BE2C (cell line): ENCODE measurements at regions not wholly inside any gene's neighbourhood (a gene's known extent, or its start where the extent isn't known, plus 50 kb on each side); places are given as distances from the start of the nearest gene placed in this dataset.

ENCODE experiments used
- DNase-seq: peaks from one replicate; pipeline ENCODE4 v3.0.0-alpha.2; 2020
- H3K27me3 ChIP-seq: fragments of 250-450 bp; sonication (Bioruptor Pico); 2 replicates; pipeline ENCODE4 v1.5.1; 2020; ENCODE audit warnings: mild to moderate bottlenecking
- H3K36me3 ChIP-seq: fragments of 250-450 bp; sonication (Bioruptor Pico); 2 replicates; pipeline ENCODE4 v1.5.1; 2020; ENCODE audit warnings: mild to moderate bottlenecking
- H3K4me1 ChIP-seq: fragments of 250-450 bp; sonication (Bioruptor Pico); 2 replicates; pipeline ENCODE4 v1.5.1; 2020
- H3K4me3 ChIP-seq: 2 replicates; pipeline ENCODE4 v1.5.1; 2011; ENCODE audit warnings: low read depth, low read length
- H3K9me3 ChIP-seq: fragments of 250-450 bp; sonication (Bioruptor Pico); 2 replicates; pipeline ENCODE4 v1.5.1; 2020
- TF ChIP-seq, protein P1 (sequence below): IDR thresholded peaks from 2 replicates; pipeline ENCODE4 v1.5.1; 2012; ENCODE audit warnings: mild to moderate bottlenecking, low read depth, low read length

DNA sequence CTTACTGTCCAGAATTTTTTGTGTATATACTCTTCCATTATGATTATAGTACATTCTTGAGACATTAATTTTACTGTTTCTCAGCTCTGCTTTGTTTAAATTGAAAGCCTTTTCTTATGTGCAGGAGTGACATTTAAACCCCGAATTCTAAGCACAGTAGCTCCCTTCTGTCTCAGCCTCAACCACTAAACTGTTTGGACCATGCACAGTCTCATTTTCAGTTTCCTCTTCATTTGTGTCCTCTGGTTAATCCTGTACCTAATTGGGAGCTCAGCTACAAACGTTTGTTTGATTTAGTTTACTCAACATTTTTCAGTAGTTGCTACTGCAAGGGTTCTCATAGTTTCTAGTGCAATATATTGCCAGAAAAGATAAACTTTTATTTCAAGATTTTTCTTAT lies 206.3 kb downstream of the SLITRK5 start:
- Histone ChIP-seq H3K4me1 (no peaks in the 10 kb centered on the region; the same call in none of the 2 replicates), H3K36me3 (no peaks in the 10 kb centered on the region), H3K4me3 (no peak overlapping the region), H3K9me3 (no peaks in the 10 kb centered on the region), H3K27me3 (no peaks in the 10 kb centered on the region)
- DNase-seq = no peak
- TF ChIP-seq, protein P1, sequence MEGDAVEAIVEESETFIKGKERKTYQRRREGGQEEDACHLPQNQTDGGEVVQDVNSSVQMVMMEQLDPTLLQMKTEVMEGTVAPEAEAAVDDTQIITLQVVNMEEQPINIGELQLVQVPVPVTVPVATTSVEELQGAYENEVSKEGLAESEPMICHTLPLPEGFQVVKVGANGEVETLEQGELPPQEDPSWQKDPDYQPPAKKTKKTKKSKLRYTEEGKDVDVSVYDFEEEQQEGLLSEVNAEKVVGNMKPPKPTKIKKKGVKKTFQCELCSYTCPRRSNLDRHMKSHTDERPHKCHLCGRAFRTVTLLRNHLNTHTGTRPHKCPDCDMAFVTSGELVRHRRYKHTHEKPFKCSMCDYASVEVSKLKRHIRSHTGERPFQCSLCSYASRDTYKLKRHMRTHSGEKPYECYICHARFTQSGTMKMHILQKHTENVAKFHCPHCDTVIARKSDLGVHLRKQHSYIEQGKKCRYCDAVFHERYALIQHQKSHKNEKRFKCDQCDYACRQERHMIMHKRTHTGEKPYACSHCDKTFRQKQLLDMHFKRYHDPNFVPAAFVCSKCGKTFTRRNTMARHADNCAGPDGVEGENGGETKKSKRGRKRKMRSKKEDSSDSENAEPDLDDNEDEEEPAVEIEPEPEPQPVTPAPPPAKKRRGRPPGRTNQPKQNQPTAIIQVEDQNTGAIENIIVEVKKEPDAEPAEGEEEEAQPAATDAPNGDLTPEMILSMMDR = no peak

DNA sequence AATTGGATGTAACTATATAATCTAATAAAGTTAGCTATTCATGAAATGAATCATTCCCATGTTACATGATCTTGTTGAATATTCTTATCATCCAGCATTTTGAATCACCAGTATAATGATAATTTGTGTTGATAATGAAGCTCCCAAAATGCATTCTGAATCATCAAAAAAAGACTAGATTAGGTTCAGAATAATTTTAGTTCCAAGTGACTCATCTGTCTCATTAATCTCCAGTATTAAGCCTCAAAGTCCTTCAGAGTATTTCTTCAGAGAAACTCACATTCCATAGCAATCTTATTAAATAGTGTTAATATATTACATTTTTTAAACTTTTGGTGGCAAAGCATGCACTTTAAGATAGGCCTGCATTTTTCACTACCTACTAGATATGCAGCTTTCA lies 207.5 kb downstream of the SLITRK5 start:
- no peaks in the 10 kb centered on the region for H3K9me3 ChIP-seq
- TF ChIP-seq, protein P1 = no peak
- no peaks in the 10 kb centered on the region for H3K36me3 ChIP-seq
- H3K4me3 ChIP-seq = no peak overlapping the region
- no peaks in the 10 kb centered on the region for H3K27me3 ChIP-seq
- no peaks in the 10 kb centered on the region; the same call in none of the 2 replicates for H3K4me1 ChIP-seq
- no peak for DNase-seq

DNA sequence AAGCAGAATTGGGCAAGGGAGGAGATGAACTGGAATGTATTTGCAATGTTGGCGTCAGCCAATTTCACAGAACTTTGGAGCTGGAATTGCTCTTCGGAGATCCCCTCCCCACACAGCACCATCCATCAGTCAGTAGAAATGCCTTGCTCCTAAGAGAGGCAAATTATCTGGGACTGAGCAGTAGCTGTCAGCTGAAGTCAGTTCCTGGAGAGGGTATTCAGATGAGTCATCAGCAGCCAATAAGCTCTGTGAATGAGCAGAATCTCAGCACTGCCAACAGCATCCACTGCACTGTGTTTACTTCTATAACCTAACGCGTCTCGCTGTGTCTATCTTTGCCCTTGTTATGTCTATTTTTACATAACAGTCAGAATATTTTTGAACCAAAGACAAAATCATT lies 213.7 kb downstream of the SLITRK5 start:
- peak overlapping the region; percentile 26; the same call in 1 of the 2 replicates for H3K4me3 ChIP-seq
- peak; percentile 59 for DNase-seq

DNA sequence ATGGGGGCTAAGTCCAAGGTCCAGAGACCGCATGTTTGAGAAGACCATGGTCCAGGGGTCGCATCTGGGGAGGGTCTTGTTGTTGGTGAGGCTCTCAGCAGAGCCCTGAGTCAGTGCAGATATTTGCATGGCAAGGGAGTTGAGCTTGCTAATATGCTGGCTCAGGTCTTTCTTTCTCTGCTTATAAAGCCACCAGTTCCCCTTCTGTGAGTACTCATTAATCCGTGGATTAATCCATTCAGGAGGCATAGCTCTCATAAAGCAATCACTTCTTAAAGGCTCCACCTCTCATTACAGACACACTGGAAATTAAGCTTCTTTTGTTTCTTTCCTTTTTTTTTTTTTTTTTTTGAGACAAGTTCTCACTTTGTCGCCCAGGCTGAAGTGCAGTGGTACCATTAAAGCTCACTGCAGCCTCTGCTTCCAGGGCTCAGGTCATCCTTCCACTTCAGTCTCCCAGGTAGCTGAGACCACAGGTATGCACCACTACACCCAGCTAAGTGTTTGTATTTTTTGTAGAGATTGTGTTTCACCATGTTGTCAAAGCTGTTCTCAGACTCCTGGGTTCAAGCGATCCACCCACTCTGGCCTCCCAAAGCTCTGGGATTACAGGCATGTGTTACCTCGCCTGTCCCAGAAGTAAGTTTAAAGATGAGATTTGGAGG lies 216.4 kb downstream of the SLITRK5 start:
- no peaks in the 10 kb centered on the region for H3K36me3 ChIP-seq
- TF ChIP-seq, protein P1 = no peak
- no peaks in the 10 kb centered on the region for H3K27me3 ChIP-seq
- no peaks in the 10 kb centered on the region; the same call in 1 of the 2 replicates for H3K4me1 ChIP-seq
- H3K9me3 ChIP-seq = no peaks in the 10 kb centered on the region
- H3K4me3 ChIP-seq = no peak overlapping the region
- DNase-seq = no peak

More for the DNA sequence above, 213.7 kb downstream of the SLITRK5 start:
- TF ChIP-seq, protein P1 = no peak
- Histone ChIP-seq H3K4me1 (no peaks in the 10 kb centered on the region; the same call in 1 of the 2 replicates), H3K27me3 (no peaks in the 10 kb centered on the region), H3K9me3 (no peaks in the 10 kb centered on the region), H3K36me3 (no peaks in the 10 kb centered on the region)

DNA sequence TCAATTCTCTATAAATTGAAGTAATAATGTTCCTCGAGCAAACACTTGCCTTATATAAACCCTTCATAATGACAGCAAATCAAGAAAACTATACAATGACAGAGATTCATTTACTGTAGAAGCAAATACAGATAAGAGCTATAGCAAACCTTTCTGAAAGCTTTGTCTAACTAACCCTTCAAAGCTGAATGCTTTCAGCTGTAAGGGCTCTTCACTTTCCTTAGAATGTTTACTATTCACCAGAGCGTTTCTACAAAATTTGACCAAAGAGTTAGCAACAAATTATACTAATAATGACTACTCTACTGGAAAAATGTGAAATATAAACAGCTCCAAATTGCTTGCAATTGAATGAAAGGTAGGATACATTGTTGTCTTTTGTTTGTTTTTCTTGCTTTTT lies 218.1 kb downstream of the SLITRK5 start:
- Histone ChIP-seq H3K36me3 (no peaks in the 10 kb centered on the region), H3K4me1 (no peaks in the 10 kb centered on the region; the same call in 1 of the 2 replicates), H3K9me3 (no peaks in the 10 kb centered on the region), H3K4me3 (no peak overlapping the region), H3K27me3 (no peaks in the 10 kb centered on the region)
- TF ChIP-seq, protein P1 = no peak
- DNase-seq = no peak

DNA sequence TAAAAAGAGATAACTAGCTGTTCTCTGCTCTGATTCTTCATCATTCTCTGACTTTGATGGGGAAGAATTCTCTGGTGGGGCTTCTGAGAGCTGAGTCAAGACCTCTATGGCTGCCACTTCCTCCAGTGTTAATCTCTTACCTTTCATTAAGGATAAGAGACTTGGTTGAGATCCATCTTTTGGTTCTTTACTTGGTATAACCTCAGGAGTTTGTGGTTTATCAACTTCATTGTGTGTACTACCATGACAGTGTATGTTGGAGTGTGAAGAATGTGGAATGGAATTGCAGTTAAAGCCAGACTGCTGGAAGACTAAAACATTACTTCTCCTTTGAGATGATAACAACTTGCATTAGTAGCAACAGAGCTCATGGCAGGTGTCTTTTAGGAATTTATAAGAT lies 222.0 kb downstream of the SLITRK5 start:
- Histone ChIP-seq H3K4me1 (no peaks in the 10 kb centered on the region), H3K27me3 (no peaks in the 10 kb centered on the region), H3K9me3 (no peaks in the 10 kb centered on the region), H3K36me3 (no peaks in the 10 kb centered on the region), H3K4me3 (no peak overlapping the region)
- TF ChIP-seq, protein P1 = no peak
- DNase-seq = no peak
